Epithelial cell of proximal tubule (primary cell): ENCODE measurements at regions not wholly inside any gene's neighbourhood (a gene's known extent, or its start where the extent isn't known, plus 50 kb on each side); places are given as distances from the start of the nearest gene placed in this dataset.

Experiments used
- DNase-seq: peaks from one replicate; pipeline ENCODE4 v3.0.0-alpha.2; 2011; ENCODE audit warnings: low read depth
- H3K4me3 ChIP-seq: 2 replicates; pipeline ENCODE4 v1.5.1; 2011; ENCODE audit warnings: low read depth, mild to moderate bottlenecking, low read length
- CTCF ChIP-seq: conservative IDR thresholded peaks from 2 replicates; pipeline ENCODE4 v1.5.1; 2012; ENCODE audit warnings: low read depth, mild to moderate bottlenecking, low read length

- no peak for DNase-seq
- TF ChIP-seq CTCF = no peak
- no peak overlapping the region for H3K4me3 ChIP-seq
Measured at GRCh38 chr2:20553580-20553979, 97.3 kb downstream of the HS1BP3 start.

- TF ChIP-seq CTCF = no peak
- no peak overlapping the region for H3K4me3 ChIP-seq
- DNase-seq = no peak
Measured at GRCh38 chr2:20555954-20556353, 94.9 kb downstream of the HS1BP3 start.

GRCh38 chr2:20556756-20557155 is 94.1 kb downstream of the HS1BP3 start:
- no peak for DNase-seq
- no peak for TF ChIP-seq CTCF
- H3K4me3 ChIP-seq = no peak overlapping the region

- TF ChIP-seq CTCF = no peak
- H3K4me3 ChIP-seq = no peak overlapping the region
- DNase-seq = no peak
Measured at GRCh38 chr2:20557226-20557625, 93.7 kb downstream of the HS1BP3 start.

- no peak overlapping the region for H3K4me3 ChIP-seq
- DNase-seq = no peak
- TF ChIP-seq CTCF = no peak
Measured at GRCh38 chr2:20557635-20558034, 93.3 kb downstream of the HS1BP3 start.

- no peak for TF ChIP-seq CTCF
- no peak overlapping the region for H3K4me3 ChIP-seq
- DNase-seq = no peak
Measured at GRCh38 chr2:20558391-20559150, 92.3 kb downstream of the HS1BP3 start.

GRCh38 chr2:20559277-20559676 is 91.6 kb downstream of the HS1BP3 start:
- TF ChIP-seq CTCF = no peak
- no peak for DNase-seq
- H3K4me3 ChIP-seq = no peak overlapping the region
